Renal pelvis (tissue), 1 donor: ENCODE measurements at regions not wholly inside any gene's neighbourhood (a gene's known extent, or its start where the extent isn't known, plus 50 kb on each side); places are given as distances from the start of the nearest gene placed in this dataset.
"Not testable (repeated sequence)": the region's sequence is repeated elsewhere in the genome, so short reads cannot be mapped to it uniquely, and the experiment has no call there.

ENCODE experiments used
- DNase-seq: peaks from one replicate; pipeline ENCODE4 v3.0.0-alpha.2; 2013

DNA sequence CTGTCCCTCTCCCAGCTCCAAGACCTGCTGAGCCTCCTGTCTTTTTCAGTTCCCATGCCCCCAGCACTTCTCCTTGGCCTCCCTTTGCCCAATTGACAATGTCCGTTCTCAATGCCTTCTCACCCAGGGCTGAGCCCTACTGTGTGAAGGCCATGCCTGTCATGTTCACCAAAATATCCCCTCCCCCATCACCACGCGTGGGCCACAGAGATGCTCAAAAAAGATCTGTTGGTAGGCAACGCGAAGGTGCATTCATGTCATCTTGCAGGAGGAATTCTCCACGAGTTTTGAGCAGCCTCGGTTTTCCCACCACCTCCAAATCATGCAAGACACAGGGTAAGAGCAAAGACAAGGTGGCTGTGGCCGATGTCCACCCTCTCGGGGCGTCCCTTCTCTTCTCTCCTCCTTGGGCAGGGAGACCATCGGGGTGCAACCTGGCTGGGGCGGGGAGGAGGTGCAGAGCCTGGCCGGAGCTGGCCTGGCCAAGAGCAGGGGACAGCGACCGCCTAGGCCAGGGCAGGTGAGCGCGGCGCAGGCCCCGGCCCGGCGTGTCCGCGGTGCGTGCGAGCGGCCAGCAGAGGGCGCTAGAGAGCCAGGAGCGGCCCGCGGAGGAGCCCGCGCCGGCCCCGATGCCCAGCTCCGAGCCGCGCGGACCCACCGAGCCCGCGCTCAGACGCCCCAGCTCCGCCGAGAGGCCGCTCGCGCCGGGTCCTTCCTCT is 56.3 kb upstream of the KRTAP5-11 start:
- DNase-seq, result peak; percentile 27

- DNase-seq, result peak; percentile 11
These were observed 56.8 kb upstream of the KRTAP5-11 start for GRCh38 chr11:71639520-71639849.

GRCh38 chr11:71639916-71640315 is 57.2 kb upstream of the KRTAP5-11 start:
- not testable (repeated sequence) for DNase-seq

GRCh38 chr11:71647078-71647477 is 64.4 kb upstream of the KRTAP5-11 start:
- DNase-seq, result not testable (repeated sequence)

GRCh38 chr11:71652998-71653397 is 70.3 kb upstream of the KRTAP5-11 start:
- not testable (repeated sequence) for DNase-seq

GRCh38 chr11:71654423-71654822 is 71.7 kb upstream of the KRTAP5-11 start:
- DNase-seq, result not testable (repeated sequence)

- not testable (repeated sequence) for DNase-seq
These were observed 72.4 kb upstream of the KRTAP5-11 start for GRCh38 chr11:71655041-71655440.

DNA sequence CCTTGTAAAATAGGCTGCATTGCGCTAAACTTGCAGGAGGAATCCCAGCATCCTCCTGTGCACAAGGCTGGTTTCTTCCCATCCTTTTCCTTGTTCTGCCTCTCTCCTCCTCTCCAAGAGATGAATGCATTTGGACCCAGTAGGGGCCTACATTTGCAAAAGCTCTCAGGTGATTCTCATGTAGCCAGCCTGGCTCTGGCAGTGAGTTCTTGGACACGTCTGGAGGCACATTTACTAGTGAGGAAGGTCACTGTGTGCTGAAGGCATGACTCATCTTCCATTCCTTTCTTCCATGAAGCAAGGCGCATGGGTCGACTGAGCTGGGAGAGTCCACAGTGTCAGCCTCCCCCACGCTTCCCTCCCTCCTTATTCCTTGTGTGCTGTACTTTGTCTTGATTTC is 73.8 kb upstream of the KRTAP5-11 start:
- DNase-seq, result not testable (repeated sequence)

DNA sequence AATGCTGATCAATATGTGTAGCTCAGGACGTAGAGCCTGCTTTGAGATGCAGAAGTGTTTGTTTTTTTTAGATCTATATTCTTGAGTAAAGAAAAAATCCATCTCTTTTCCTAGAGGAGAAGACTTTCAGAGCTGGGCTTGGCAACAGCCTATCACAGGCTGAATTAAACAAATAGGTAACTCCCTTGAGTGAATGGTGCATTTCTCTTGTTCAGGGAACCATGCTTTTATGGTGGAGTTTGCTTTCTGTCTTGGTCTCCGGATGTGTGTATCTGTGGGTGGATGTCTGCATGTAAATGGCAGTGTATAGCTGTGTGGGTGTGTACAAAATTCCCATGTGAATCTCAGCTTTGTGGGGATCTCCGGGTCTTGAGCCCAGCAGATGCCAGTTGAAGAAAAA is 82.3 kb upstream of the KRTAP5-11 start:
- peak; percentile 23 for DNase-seq

- DNase-seq, result not testable (repeated sequence)
These were observed 115.4 kb upstream of the KRTAP5-11 start for GRCh38 chr11:71698110-71698509.

- DNase-seq, result not testable (repeated sequence)
These were observed 116.3 kb upstream of the KRTAP5-11 start for GRCh38 chr11:71698961-71699360.

GRCh38 chr11:71701435-71702291 is 119.0 kb upstream of the KRTAP5-11 start:
- not testable (repeated sequence) for DNase-seq

- not testable (repeated sequence) for DNase-seq
These were observed 122.5 kb upstream of the KRTAP5-11 start for GRCh38 chr11:71705086-71705737.

GRCh38 chr11:71705738-71706432 is 123.2 kb upstream of the KRTAP5-11 start:
- not testable (repeated sequence) for DNase-seq

GRCh38 chr11:71707083-71707482 is 124.4 kb upstream of the KRTAP5-11 start:
- DNase-seq, result not testable (repeated sequence)

DNA sequence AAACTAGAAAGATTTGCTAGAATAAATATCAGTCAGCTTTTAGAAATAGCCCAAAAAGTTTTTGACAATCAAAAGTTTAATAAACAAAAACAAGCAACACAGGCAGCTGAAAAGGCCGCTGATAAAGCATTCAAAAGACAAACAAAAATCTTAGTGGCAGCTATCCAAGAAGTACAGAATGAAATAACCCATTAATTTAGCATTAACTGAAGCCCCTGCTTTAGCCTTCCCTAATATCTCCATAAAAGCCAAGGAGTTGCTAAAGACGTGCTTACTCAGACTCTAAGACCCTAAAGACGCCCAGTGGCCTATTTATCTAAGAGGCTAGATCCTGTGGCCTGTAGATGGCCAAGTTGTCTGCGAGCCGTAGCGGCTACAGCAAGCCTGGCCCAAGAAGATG is 123.5 kb upstream of the DEFB108B start:
- not testable (repeated sequence) for DNase-seq

GRCh38 chr11:71710171-71710671 is 122.8 kb upstream of the DEFB108B start:
- DNase-seq, result peak; percentile 65

DNA sequence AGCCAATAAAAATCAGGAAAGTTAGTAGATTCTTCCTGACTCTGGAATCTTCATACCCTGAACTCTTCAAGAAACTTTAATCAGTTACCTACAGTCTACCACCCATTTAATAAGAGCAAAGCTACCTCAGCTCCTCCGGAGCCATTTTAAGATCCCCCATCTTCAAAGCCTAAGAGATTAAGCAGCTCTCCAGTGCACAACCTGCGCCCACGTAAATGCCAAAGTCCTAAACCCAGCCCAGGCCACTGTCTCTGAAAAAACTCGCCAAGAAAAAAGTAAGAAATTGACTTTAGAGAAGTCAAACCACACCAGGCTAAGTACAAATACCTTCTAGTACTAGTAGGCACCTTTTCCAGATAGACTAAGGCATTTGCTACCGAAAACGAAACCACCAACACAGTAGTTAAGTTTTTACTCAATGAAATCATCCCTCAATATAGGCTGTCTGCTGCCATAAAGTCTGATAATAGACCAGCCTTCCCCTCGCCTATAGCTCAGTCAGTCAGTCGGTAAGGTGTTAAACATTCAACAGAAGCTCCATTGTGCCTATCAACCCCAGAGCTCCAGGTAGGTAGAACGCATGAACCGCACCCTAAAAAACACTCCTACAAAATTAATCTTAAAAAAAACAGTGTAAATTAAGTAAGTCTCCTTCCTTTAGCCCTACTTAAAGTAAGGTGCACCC is 122.2 kb upstream of the DEFB108B start:
- DNase-seq, result not testable (repeated sequence)

DNA sequence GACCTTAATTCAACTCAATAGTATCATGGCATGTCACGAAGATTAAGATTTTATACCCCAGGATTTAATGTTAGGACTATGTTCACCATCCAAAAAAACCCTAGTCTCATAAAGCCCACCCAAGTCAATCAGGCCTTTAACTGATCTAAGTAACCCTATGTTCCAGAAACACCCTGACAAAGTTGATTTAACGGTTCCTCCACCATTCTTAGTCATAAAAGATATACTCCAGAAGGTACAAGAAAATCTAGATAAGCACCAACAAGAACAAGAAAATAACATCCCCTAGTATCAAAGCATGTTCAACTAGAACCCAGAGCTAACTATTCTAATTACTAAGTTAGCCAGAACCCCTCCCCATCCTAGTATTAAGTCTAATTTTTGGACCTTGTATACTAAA is 120.7 kb upstream of the DEFB108B start:
- not testable (repeated sequence) for DNase-seq

DNA sequence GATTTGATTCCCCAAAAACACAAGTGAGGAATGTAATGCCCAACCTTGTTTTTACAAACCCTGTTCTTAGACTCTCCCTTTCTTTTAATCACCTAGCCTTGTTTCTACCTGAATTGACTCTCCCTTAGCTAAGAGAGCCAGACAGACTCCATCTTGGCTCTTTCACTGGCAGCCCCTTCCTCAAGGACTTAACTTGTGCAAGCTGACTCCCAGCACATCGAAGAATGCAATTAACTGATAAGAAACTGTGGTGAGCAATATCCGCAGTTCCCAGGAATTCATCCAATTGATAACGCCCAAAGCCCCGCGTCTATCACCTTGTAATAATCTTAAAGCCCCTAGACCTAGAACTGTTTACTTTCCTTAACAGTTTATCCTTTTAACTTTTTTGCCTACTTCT is 120.2 kb upstream of the DEFB108B start:
- DNase-seq, result not testable (repeated sequence)

DNA sequence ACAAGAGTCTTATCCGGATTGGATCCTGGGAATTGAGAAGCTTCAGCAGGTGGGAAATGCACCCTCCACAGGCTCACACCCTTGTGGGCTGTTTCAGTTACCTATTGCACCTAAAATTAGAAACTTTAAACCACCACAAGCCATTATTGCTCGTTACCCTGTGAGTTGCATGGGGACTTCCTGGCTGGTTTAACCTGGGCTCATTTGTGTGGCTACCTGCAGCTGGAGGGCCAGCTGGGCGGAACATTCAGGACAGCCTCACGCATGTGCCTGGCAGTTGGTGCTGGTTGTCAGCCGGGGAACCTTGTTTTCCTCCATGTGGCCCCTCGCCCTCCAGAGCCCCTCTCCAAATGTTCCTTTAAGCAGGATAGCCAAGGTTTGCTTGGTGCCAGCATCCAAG is 118.5 kb upstream of the DEFB108B start:
- not testable (repeated sequence) for DNase-seq
